ENCODE measurements at regions not wholly inside any gene's neighbourhood (a gene's known extent, or its start where the extent isn't known, plus 50 kb on each side); places are given as distances from the start of the nearest gene placed in this dataset.
"Not testable (repeated sequence)": the region's sequence is repeated elsewhere in the genome, so short reads cannot be mapped to it uniquely, and the experiment has no call there.

DNA sequence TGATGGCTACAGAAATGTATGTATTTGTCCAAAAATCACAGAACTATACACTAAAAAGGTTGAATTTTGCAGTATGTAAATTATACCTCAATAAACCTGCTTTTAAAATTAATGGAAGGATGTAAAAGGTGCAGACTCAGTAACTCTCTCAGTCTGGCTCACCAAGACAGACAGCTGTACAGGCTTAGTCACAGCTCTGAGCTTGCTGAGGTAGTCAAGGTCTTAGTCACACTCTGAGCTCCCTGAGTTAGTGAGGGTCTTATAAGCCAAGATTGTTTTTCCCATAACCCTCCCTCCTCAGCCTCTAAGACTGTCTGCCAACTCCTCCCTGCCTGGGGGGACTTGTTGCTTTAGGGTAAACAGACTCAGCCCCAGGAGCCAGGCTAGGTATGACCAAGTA is 59.3 kb upstream of the IZUMO1R start:
- H3K27ac ChIP-seq: no peak overlapping the region
- no peaks in the 10 kb centered on the region for H3K4me1 ChIP-seq
- H3K4me3 ChIP-seq: no peak overlapping the region
- DNase-seq (ENCODE audit: low spot score in 2 of 2): no peak
- H3K36me3 ChIP-seq: no peaks in the 10 kb centered on the region
- no peaks in the 10 kb centered on the region for H3K27me3 ChIP-seq
- TF ChIP-seq, protein P1, sequence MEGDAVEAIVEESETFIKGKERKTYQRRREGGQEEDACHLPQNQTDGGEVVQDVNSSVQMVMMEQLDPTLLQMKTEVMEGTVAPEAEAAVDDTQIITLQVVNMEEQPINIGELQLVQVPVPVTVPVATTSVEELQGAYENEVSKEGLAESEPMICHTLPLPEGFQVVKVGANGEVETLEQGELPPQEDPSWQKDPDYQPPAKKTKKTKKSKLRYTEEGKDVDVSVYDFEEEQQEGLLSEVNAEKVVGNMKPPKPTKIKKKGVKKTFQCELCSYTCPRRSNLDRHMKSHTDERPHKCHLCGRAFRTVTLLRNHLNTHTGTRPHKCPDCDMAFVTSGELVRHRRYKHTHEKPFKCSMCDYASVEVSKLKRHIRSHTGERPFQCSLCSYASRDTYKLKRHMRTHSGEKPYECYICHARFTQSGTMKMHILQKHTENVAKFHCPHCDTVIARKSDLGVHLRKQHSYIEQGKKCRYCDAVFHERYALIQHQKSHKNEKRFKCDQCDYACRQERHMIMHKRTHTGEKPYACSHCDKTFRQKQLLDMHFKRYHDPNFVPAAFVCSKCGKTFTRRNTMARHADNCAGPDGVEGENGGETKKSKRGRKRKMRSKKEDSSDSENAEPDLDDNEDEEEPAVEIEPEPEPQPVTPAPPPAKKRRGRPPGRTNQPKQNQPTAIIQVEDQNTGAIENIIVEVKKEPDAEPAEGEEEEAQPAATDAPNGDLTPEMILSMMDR (IDR thresholded peaks at IDR 0.05): no peak
- TF ChIP-seq POLR2A (IDR thresholded peaks at IDR 0.05) (no peak), POLR2AphosphoS5 (IDR thresholded peaks at IDR 0.05) (no peak)
- intact Hi-C loops (cut with DNase I; ENCODE audit: low total_unique reads): no loop called here
- peaks cover 0 to 8% of the 10 kb centered on the region in 2 donors for H3K9me3 ChIP-seq

DNA sequence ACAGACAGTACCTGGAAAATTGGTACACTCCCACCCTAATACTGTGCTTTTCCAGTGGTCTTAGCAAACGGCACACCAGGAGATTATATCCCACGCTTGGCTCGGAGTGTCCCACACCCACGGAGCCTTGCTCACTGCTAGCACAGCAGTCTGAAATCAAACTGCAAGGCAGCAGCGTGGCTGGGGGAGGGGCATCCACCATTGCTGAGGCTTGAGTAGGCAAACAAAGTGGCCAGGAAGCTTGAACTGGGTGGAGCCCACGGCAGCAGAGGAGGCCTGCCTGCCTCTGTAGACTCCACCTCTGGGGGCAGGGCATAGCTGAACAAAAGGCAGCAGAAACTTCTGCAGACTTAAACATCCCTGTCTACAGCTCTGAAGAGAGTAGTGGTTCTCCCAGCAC is 56.1 kb upstream of the IZUMO1R start:
- H3K36me3 ChIP-seq; H3K27me3 ChIP-seq; H3K9me3 ChIP-seq; H3K27ac ChIP-seq; H3K4me3 ChIP-seq; intact Hi-C loops (cut with DNase I; ENCODE audit: low total_unique reads); DNase-seq (ENCODE audit: low spot score in 2 of 2); H3K4me1 ChIP-seq: not testable (repeated sequence)

DNA sequence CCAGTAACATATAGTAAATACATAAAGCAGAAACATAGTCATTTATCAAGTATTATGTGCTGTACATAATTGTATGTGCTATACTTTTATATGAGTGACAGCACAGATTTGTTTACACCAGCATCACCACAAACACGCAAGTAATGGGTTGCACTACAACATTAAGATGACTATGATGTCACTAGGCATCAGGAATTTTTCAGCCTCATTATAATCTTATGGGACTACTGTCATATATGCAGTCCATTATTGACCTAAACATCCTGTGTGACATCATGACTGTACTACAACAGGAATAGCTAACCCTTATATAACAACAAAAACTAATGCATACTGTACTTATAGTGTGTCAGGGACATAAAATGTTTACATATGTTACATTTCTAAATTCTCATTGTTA is 50.2 kb upstream of the IZUMO1R start:
- Histone ChIP-seq H3K9me3 (peaks cover 0 to 16% of the 10 kb centered on the region in 2 donors), H3K36me3 (no peaks in the 10 kb centered on the region), H3K27me3 (no peaks in the 10 kb centered on the region), H3K27ac (no peak overlapping the region), H3K4me1 (no peaks in the 10 kb centered on the region), H3K4me3 (no peak overlapping the region)
- TF ChIP-seq POLR2A (IDR thresholded peaks at IDR 0.05): no peak
- DNase-seq (ENCODE audit: low spot score in 2 of 2): no peak
- intact Hi-C loops (cut with DNase I; ENCODE audit: low total_unique reads): no loop called here

Measured in breast epithelium (tissue), 4 donors.